ENCODE measurements at regions not wholly inside any gene's neighbourhood (a gene's known extent, or its start where the extent isn't known, plus 50 kb on each side); places are given as distances from the start of the nearest gene placed in this dataset.
"Not testable (repeated sequence)": the region's sequence is repeated elsewhere in the genome, so short reads cannot be mapped to it uniquely, and the experiment has no call there.

- no peak for ATAC-seq
- no peak overlapping the region for H3K27ac Mint-ChIP-seq
- no peaks in the 10 kb centered on the region for H3K36me3 Mint-ChIP-seq
- H3K9me3 Mint-ChIP-seq: no peaks in the 10 kb centered on the region
- no peak for DNase-seq (ENCODE audit: low spot score in 2 of 2)
These were observed 65.6 kb downstream of the IFI44 start for GRCh38 chr1:78715181-78715661.

GRCh38 chr1:78716186-78716585 lies 66.6 kb downstream of the IFI44 start:
- DNase-seq (ENCODE audit: low spot score in 2 of 2) (no peak), ATAC-seq (no peak)
- no peak overlapping the region for H3K27ac Mint-ChIP-seq
- H3K9me3 Mint-ChIP-seq: no peaks in the 10 kb centered on the region
- H3K36me3 Mint-ChIP-seq: no peaks in the 10 kb centered on the region

GRCh38 chr1:78718566-78718965 lies 68.9 kb downstream of the IFI44 start:
- H3K9me3 Mint-ChIP-seq: no peaks in the 10 kb centered on the region
- DNase-seq (ENCODE audit: low spot score in 2 of 2) (no peak), ATAC-seq (no peak)
- H3K27ac Mint-ChIP-seq: no peak overlapping the region
- no peaks in the 10 kb centered on the region for H3K36me3 Mint-ChIP-seq

GRCh38 chr1:78721136-78721535 lies 71.5 kb downstream of the IFI44 start:
- ATAC-seq (no peak), DNase-seq (ENCODE audit: low spot score in 2 of 2) (no peak)
- no peaks in the 10 kb centered on the region for H3K36me3 Mint-ChIP-seq
- no peak overlapping the region for H3K27ac Mint-ChIP-seq
- no peaks in the 10 kb centered on the region for H3K9me3 Mint-ChIP-seq

- H3K36me3 Mint-ChIP-seq: no peaks in the 10 kb centered on the region
- H3K27ac Mint-ChIP-seq: no peak overlapping the region
- no peak for DNase-seq (ENCODE audit: low spot score in 2 of 2)
- no peaks in the 10 kb centered on the region for H3K9me3 Mint-ChIP-seq
- no peak for ATAC-seq
These were observed 72.5 kb downstream of the IFI44 start for GRCh38 chr1:78722105-78722504.

GRCh38 chr1:78722521-78722920 lies 72.9 kb downstream of the IFI44 start:
- Mint-ChIP-seq H3K36me3 (no peaks in the 10 kb centered on the region), H3K27ac (no peak overlapping the region), H3K9me3 (no peaks in the 10 kb centered on the region)
- DNase-seq (ENCODE audit: low spot score in 2 of 2) (no peak), ATAC-seq (no peak)

- no peaks in the 10 kb centered on the region for H3K9me3 Mint-ChIP-seq
- H3K27ac Mint-ChIP-seq: no peak overlapping the region
- DNase-seq (ENCODE audit: low spot score in 2 of 2) (no peak), ATAC-seq (no peak)
- no peaks in the 10 kb centered on the region for H3K36me3 Mint-ChIP-seq
These were observed 73.3 kb downstream of the IFI44 start for GRCh38 chr1:78722947-78723346.

- no peak for DNase-seq (ENCODE audit: low spot score in 2 of 2)
- H3K9me3 Mint-ChIP-seq: no peaks in the 10 kb centered on the region
- no peak for ATAC-seq
- H3K27ac Mint-ChIP-seq: no peak overlapping the region
- H3K36me3 Mint-ChIP-seq: no peaks in the 10 kb centered on the region
These were observed 77.1 kb downstream of the IFI44 start for GRCh38 chr1:78726686-78727085.

GRCh38 chr1:78728359-78728758 lies 78.7 kb downstream of the IFI44 start:
- Mint-ChIP-seq H3K9me3 (no peaks in the 10 kb centered on the region), H3K36me3 (no peaks in the 10 kb centered on the region), H3K27ac (no peak overlapping the region)
- no peak for DNase-seq (ENCODE audit: low spot score in 2 of 2)
- no peak for ATAC-seq

- DNase-seq (ENCODE audit: low spot score in 2 of 2): no peak
- H3K27ac Mint-ChIP-seq: no peak overlapping the region
These were observed 80.4 kb downstream of the IFI44 start for GRCh38 chr1:78730054-78730453.

GRCh38 chr1:78731674-78732073 lies 82.0 kb downstream of the IFI44 start:
- ATAC-seq (no peak), DNase-seq (ENCODE audit: low spot score in 2 of 2) (no peak)
- Mint-ChIP-seq H3K36me3 (no peaks in the 10 kb centered on the region), H3K9me3 (no peaks in the 10 kb centered on the region), H3K27ac (no peak overlapping the region)

More at GRCh38 chr1:78730054-78730453, 80.4 kb downstream of the IFI44 start:
- no peaks in the 10 kb centered on the region for H3K36me3 Mint-ChIP-seq
- ATAC-seq: no peak
- H3K9me3 Mint-ChIP-seq: no peaks in the 10 kb centered on the region

- ATAC-seq (no peak), DNase-seq (ENCODE audit: low spot score in 2 of 2) (no peak)
- Mint-ChIP-seq H3K27ac (no peak overlapping the region), H3K9me3 (peaks cover 7% of the 10 kb centered on the region in 2 donors), H3K36me3 (peaks cover 0 to 10% of the 10 kb centered on the region in 2 donors)
These were observed 87.6 kb downstream of the IFI44 start for GRCh38 chr1:78737241-78737640.

GRCh38 chr1:78743626-78744025 lies 94.0 kb downstream of the IFI44 start:
- Mint-ChIP-seq H3K27ac (no peak overlapping the region), H3K9me3 (peaks cover 2 to 3% of the 10 kb centered on the region in 2 donors), H3K36me3 (peaks cover 0 to 7% of the 10 kb centered on the region in 2 donors)
- ATAC-seq (no peak), DNase-seq (ENCODE audit: low spot score in 2 of 2) (no peak)

- no peak for ATAC-seq
- no peaks in the 10 kb centered on the region for H3K36me3 Mint-ChIP-seq
- H3K27ac Mint-ChIP-seq: no peak overlapping the region
These were observed 95.5 kb downstream of the IFI44 start for GRCh38 chr1:78745111-78745510.

GRCh38 chr1:78753679-78754078 lies 104.0 kb downstream of the IFI44 start:
- ATAC-seq: not testable (repeated sequence)
- Mint-ChIP-seq H3K36me3 (peaks cover 0 to 14% of the 10 kb centered on the region in 2 donors), H3K9me3 (peaks cover 12 to 14% of the 10 kb centered on the region in 2 donors)

More at GRCh38 chr1:78745111-78745510, 95.5 kb downstream of the IFI44 start:
- no peaks in the 10 kb centered on the region for H3K9me3 Mint-ChIP-seq
- DNase-seq (ENCODE audit: low spot score in 2 of 2): no peak

GRCh38 chr1:78755986-78756385 lies 106.4 kb downstream of the IFI44 start:
- Mint-ChIP-seq H3K36me3 (peaks cover 0 to 14% of the 10 kb centered on the region in 2 donors), H3K9me3 (peaks cover 12 to 14% of the 10 kb centered on the region in 2 donors), H3K27ac (no peak overlapping the region)
- no peak for DNase-seq (ENCODE audit: low spot score in 2 of 2)
- ATAC-seq: no peak

More at GRCh38 chr1:78753679-78754078, 104.0 kb downstream of the IFI44 start:
- not testable (repeated sequence) for DNase-seq (ENCODE audit: low spot score in 2 of 2); H3K27ac Mint-ChIP-seq

GRCh38 chr1:78758506-78758905 lies 108.9 kb downstream of the IFI44 start:
- Mint-ChIP-seq H3K27ac (no peak overlapping the region), H3K36me3 (peaks cover 0 to 13% of the 10 kb centered on the region in 2 donors), H3K9me3 (peaks cover 12 to 14% of the 10 kb centered on the region in 2 donors)
- no peak for ATAC-seq
- DNase-seq (ENCODE audit: low spot score in 2 of 2): no peak

GRCh38 chr1:78759881-78760280 lies 110.2 kb downstream of the IFI44 start:
- no peak for ATAC-seq

More at GRCh38 chr1:78759881-78760280, 110.2 kb downstream of the IFI44 start:
- peaks cover 5 to 6% of the 10 kb centered on the region in 2 donors for H3K9me3 Mint-ChIP-seq
- H3K27ac Mint-ChIP-seq: no peak overlapping the region
- no peak for DNase-seq (ENCODE audit: low spot score in 2 of 2)
- H3K36me3 Mint-ChIP-seq: peaks cover 0 to 6% of the 10 kb centered on the region in 2 donors
